Activated T-helper 9 cell treated with anti-CD3 and anti-CD28 coated beads, Interleukin-2, amount 50 U/mL, for 16 hours (primary cell): ENCODE measurements at regions not wholly inside any gene's neighbourhood (a gene's known extent, or its start where the extent isn't known, plus 50 kb on each side); places are given as distances from the start of the nearest gene placed in this dataset.

Experiments used
- DNase-seq: peaks from one replicate; pipeline ENCODE4 v3.0.0-alpha.2; 2020; ENCODE audit warnings: low read depth

- DNase-seq = no peak
Measured at GRCh38 chr6:43847741-43848630, 78.0 kb downstream of the VEGFA start.

DNA sequence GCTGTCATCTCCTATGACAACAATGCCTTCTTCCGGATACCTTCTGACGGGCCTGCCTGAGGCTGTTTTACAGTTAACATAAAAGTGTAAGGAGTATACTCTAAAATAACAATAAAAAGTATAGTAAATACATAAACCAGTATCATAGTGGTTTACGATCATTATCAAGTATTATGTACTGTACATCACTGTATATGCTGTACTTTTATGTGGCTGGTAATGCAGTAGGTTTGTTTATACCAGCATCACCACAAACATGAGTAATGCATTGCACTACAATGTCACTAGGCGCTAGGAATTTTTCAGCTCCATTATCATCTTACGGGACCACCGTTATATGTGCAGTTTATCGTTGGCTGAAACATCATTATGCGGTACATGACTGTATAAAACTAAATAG, 76.5 kb downstream of the VEGFA start:
- no peak for DNase-seq

DNA sequence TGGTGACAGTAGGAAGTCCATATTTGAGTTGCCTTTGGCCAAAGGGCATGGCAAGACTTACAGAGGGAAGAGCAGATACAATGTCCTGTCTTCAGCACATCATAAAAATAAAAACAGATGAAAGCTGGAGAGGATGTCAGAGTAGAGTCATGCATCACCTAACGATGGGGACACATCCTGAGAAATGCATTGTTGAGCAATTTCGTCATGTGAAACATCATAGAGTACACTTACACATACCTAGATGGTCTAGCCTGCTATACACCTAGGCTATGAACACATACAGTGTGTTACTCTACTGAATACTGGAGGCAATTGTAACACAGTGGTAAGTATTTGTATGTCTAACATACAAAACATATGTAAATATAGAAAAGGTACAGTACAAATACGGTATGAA, 75.6 kb downstream of the VEGFA start:
- no peak for DNase-seq

GRCh38 chr6:43843669-43844171, 73.7 kb downstream of the VEGFA start:
- no peak for DNase-seq

- DNase-seq = no peak
Measured at GRCh38 chr6:43843097-43843645, 73.2 kb downstream of the VEGFA start.

DNA sequence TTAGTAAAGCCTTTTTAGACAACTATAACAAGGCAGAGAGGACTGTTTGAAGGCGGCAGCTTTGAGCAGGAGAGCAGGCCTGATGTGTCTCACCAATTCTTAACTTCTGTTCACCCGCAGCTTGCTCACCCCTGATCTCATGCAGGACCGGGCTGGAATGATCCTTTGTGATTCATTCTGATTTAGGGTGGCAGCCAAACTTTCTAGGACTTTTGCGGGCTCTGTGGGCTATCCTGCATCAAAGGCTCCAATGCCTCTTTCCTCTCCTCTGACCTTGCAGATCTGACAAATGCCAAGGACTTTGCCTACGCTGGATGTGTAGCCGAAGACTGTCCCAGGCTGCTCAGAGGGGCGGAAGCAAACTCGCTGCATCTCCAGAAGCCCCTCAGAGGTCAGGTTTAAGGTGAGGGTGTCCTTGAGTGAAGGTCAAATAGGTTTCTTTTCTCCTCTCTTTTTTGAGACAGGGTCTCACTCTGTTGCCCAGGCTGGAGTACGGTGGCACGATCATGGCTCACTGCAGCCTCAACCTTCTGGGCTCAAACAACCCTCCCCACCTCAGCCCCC, 72.3 kb downstream of the VEGFA start:
- no peak for DNase-seq

DNA sequence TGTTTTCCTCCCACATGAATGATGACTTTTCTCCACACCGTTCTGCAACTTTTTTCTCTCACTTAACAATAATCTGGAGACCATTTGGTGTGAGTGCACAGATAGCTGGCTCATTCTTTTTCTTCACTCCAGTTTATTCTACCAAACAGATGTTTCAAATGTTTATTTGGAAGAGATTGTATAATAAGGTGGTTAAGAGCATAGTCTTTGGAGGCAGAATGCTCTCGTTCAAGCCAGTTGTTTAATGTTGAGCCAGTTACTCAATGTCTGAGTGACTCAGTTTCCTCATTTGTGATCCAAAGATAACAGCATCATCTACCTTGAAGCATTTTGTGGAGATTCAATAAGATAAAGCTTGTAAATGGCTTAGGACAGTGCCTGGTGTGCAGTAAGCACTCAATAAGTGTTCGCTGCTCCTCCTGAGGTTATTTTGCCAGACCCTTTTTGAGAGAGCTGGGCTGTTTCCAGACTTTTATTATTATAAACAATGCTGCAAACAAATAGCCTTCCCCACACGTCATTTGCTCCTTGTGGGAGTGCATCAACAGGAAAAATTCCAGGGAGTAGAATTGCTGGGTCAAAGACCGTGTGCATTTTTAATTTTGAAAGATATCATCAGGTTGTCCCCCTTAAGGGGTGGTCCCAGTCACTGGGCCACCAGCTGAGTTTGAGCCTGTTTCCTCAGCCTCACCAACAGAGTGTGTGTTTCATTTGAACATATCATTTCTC, 70.6 kb downstream of the VEGFA start:
- DNase-seq = no peak

- no peak for DNase-seq
Measured at GRCh38 chr6:43838276-43839036, 68.4 kb downstream of the VEGFA start.

- no peak for DNase-seq
Measured at GRCh38 chr6:43837507-43837906, 67.5 kb downstream of the VEGFA start.

- DNase-seq = no peak
Measured at GRCh38 chr6:43836507-43837240, 66.7 kb downstream of the VEGFA start.
